Osteoblast (primary cell): ENCODE measurements at regions not wholly inside any gene's neighbourhood (a gene's known extent, or its start where the extent isn't known, plus 50 kb on each side); places are given as distances from the start of the nearest gene placed in this dataset.

Source experiments
- DNase-seq: peaks from one replicate; pipeline ENCODE4 v3.0.0; 2011; ENCODE audit warnings: low spot score, mixed read lengths; ENCODE audit not compliant: insufficient read length; ENCODE audit errors: missing footprints
- H2AFZ ChIP-seq: 2 replicates; pipeline ENCODE4 v1.6.0; 2011; ENCODE audit warnings: mild to moderate bottlenecking, low read length
- H3K27ac ChIP-seq: 2 replicates; pipeline ENCODE4 v1.5.1; 2011; ENCODE audit warnings: mild to moderate bottlenecking, low read depth, low read length, moderate library complexity
- H3K27me3 ChIP-seq: 2 replicates; pipeline ENCODE4 v1.6.0; 2012; ENCODE audit warnings: mild to moderate bottlenecking, control low read depth, inconsistent platforms, low read length, moderate library complexity; ENCODE audit not compliant: insufficient read depth
- H3K36me3 ChIP-seq: 2 replicates; pipeline ENCODE4 v1.5.1; 2011; ENCODE audit warnings: mild to moderate bottlenecking, low read length, control low read depth, moderate library complexity; ENCODE audit not compliant: insufficient read depth
- H3K4me1 ChIP-seq: 2 replicates; pipeline ENCODE4 v1.5.1; 2011; ENCODE audit warnings: mild to moderate bottlenecking, low read length, control low read depth, moderate library complexity; ENCODE audit not compliant: insufficient read depth
- H3K4me2 ChIP-seq: 2 replicates; pipeline ENCODE4 v1.6.0; 2011; ENCODE audit warnings: mild to moderate bottlenecking, low read length; ENCODE audit not compliant: insufficient read depth
- H3K4me3 ChIP-seq: fragments of 200-600 bp; sonication (generic); 3 replicates; pipeline ENCODE4 v1.5.1; 2012; ENCODE audit warnings: mild to moderate bottlenecking, low read length, inconsistent platforms; ENCODE audit not compliant: insufficient read depth
- H3K79me2 ChIP-seq: 2 replicates; pipeline ENCODE4 v1.6.0; 2012; ENCODE audit warnings: mild to moderate bottlenecking, low read length, control low read depth, inconsistent platforms; ENCODE audit not compliant: insufficient read depth
- H3K9me3 ChIP-seq: 2 replicates; pipeline ENCODE4 v1.5.1; 2011; ENCODE audit warnings: low read depth, low read length, control low read depth
- H4K20me1 ChIP-seq: 2 replicates; pipeline ENCODE4 v1.6.0; 2012; ENCODE audit warnings: mild to moderate bottlenecking, low read length, control low read depth; ENCODE audit not compliant: insufficient read depth
- TF ChIP-seq, protein P1 (sequence below): IDR thresholded peaks from 2 replicates; pipeline ENCODE4 v1.5.1; 2011; ENCODE audit warnings: mild to moderate bottlenecking, low read depth, low read length, moderate library complexity; ENCODE audit errors: extremely low read depth

- Histone ChIP-seq H2AFZ (no peak overlapping the region), H3K36me3 (no peaks in the 10 kb centered on the region), H3K79me2 (no peaks in the 10 kb centered on the region), H3K4me1 (no peaks in the 10 kb centered on the region), H3K4me2 (no peak overlapping the region), H3K27me3 (no peaks in the 10 kb centered on the region), H3K27ac (no peak overlapping the region), H4K20me1 (no peaks in the 10 kb centered on the region), H3K4me3 (no peak overlapping the region), H3K9me3 (no peaks in the 10 kb centered on the region)
- TF ChIP-seq, protein P1, sequence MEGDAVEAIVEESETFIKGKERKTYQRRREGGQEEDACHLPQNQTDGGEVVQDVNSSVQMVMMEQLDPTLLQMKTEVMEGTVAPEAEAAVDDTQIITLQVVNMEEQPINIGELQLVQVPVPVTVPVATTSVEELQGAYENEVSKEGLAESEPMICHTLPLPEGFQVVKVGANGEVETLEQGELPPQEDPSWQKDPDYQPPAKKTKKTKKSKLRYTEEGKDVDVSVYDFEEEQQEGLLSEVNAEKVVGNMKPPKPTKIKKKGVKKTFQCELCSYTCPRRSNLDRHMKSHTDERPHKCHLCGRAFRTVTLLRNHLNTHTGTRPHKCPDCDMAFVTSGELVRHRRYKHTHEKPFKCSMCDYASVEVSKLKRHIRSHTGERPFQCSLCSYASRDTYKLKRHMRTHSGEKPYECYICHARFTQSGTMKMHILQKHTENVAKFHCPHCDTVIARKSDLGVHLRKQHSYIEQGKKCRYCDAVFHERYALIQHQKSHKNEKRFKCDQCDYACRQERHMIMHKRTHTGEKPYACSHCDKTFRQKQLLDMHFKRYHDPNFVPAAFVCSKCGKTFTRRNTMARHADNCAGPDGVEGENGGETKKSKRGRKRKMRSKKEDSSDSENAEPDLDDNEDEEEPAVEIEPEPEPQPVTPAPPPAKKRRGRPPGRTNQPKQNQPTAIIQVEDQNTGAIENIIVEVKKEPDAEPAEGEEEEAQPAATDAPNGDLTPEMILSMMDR: no peak
- DNase-seq: no peak
Observed at GRCh38 chr6:95242560-95242959, 334.8 kb upstream of the MANEA start.

DNA sequence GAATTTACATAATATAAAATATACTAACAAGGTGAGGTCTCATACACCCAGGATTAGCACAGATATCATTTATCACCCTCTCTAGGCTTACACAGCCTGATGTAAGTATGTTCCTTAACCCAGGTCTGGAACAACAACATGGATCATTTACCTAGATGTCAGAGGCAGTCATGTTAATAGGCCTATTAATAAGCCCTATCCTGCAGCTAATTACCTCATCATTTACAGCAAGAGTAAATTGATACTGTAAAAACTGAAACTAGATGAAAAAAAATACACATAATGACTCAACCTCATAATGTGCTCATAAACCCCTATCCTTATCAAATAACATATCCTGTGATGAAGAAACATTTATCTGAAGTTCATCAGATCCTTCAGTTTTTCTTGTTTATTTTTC, 334.3 kb upstream of the MANEA start:
- TF ChIP-seq, protein P1: no peak
- Histone ChIP-seq H3K4me3 (no peak overlapping the region), H3K79me2 (no peaks in the 10 kb centered on the region), H2AFZ (no peak overlapping the region), H3K4me2 (no peak overlapping the region), H3K27me3 (no peaks in the 10 kb centered on the region), H3K4me1 (no peaks in the 10 kb centered on the region), H3K27ac (no peak overlapping the region), H3K9me3 (no peaks in the 10 kb centered on the region), H3K36me3 (no peaks in the 10 kb centered on the region), H4K20me1 (no peaks in the 10 kb centered on the region)
- DNase-seq: no peak

DNA sequence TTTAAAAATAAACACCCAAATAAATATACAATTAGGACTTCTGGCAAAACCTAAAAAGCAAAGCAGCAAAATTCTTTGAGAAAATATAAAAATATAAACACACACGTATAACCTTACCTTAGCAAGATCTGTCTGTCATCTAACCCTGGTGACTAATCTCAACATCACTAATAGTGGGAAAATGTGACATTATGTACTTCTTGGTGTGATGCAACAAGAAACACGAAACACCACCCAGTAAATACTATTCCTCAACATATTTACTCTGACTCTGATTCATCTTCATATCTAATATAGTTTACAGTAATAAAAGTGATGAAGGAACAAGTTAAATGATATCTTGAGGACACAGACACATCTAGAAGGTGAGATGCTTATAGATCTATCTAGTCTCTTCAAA, 332.6 kb upstream of the MANEA start:
- H3K27me3 ChIP-seq: no peaks in the 10 kb centered on the region
- H3K36me3 ChIP-seq: no peaks in the 10 kb centered on the region
- no peaks in the 10 kb centered on the region for H4K20me1 ChIP-seq
- no peaks in the 10 kb centered on the region for H3K79me2 ChIP-seq
- H3K4me2 ChIP-seq: no peak overlapping the region
- H3K4me3 ChIP-seq: no peak overlapping the region
- H3K4me1 ChIP-seq: no peaks in the 10 kb centered on the region
- no peak for DNase-seq
- TF ChIP-seq, protein P1: no peak
- H3K9me3 ChIP-seq: no peaks in the 10 kb centered on the region
- no peak overlapping the region for H3K27ac ChIP-seq
- no peak overlapping the region for H2AFZ ChIP-seq

DNA sequence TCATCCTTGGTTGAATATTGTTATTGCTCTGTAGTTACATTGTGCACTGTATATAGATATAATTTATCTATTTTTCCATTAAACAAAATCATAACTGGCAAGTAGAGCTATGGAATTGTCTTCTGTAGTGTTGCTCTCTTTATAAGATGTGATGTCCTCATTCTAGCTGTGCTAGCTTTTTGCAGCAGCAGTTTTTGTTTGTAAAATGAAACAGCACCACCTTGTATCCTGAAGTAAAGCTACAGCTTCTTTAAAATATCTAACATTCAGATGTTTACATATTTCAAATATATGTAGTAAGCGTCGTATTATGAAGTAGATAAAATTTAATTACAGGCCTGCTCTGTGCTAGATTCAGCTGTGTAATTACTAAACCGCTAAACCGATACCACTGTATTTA, 328.8 kb upstream of the MANEA start:
- TF ChIP-seq, protein P1: no peak
- no peak overlapping the region for H3K27ac ChIP-seq
- DNase-seq: no peak
- no peaks in the 10 kb centered on the region for H3K4me1 ChIP-seq
- H2AFZ ChIP-seq: no peak overlapping the region
- H3K79me2 ChIP-seq: no peaks in the 10 kb centered on the region
- no peaks in the 10 kb centered on the region for H4K20me1 ChIP-seq
- H3K4me3 ChIP-seq: no peak overlapping the region
- H3K27me3 ChIP-seq: no peaks in the 10 kb centered on the region
- H3K9me3 ChIP-seq: no peaks in the 10 kb centered on the region
- H3K36me3 ChIP-seq: no peaks in the 10 kb centered on the region
- no peak overlapping the region for H3K4me2 ChIP-seq
